GM19351 (cell line): ENCODE measurements at regions not wholly inside any gene's neighbourhood (a gene's known extent, or its start where the extent isn't known, plus 50 kb on each side); places are given as distances from the start of the nearest gene placed in this dataset.
"Not testable (repeated sequence)": the region's sequence is repeated elsewhere in the genome, so short reads cannot be mapped to it uniquely, and the experiment has no call there.

Experiments used
- ATAC-seq: cut with Tn5 transposase; IDR thresholded peaks from one replicate; pipeline ENCODE4 v1.9.1; 2021; ENCODE audit warnings: mild to moderate bottlenecking, moderate library complexity; ENCODE audit not compliant: unreplicated experiment

- no peak for ATAC-seq
Measured at GRCh38 chr3:194939949-194940770, 254.5 kb downstream of the FAM43A start.

GRCh38 chr3:194941360-194941955 is 255.8 kb downstream of the FAM43A start:
- ATAC-seq = no peak

GRCh38 chr3:194941956-194942511 is 256.4 kb downstream of the FAM43A start:
- ATAC-seq = no peak

- ATAC-seq = no peak
Measured at GRCh38 chr3:194944526-194944925, 258.8 kb downstream of the FAM43A start.

DNA sequence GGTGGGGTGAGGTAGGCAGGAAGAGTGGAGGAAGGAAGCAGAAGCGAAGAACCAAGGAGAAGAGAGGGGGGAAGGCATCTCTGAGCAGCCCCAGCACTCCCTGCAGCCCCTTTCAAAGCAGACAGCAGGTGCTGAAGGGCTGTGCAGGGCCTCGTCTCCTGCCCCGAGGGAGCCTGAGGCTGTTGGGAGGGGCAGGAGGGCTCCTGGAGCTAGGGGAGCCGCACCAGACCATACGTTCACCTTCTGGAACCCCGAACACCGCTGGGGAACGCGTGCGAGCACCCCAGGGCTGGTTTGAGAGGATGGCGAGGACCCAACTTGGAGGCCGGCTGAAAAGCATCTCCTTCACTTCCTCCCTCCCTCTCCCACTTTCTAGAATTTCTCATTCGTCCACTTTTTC is 259.8 kb downstream of the FAM43A start:
- no peak for ATAC-seq

DNA sequence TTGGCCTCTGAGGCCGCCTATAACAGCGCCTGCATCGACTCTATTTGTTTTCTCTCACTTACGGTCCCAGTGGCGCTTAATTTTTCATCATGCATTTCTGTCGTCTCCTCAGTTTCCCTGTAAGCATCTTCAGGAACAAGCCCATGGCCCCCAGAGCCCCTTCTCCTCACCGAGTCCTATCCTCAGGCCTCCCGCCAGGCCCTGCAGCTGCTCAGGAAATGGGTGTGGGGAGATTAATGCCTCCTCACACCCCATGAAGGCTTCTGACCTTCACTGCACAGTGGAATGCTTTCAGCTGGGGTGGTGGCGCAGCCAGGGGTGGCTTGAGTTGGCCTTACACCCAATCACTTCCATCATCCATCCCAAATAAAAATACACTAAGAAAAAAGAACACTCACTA is 260.4 kb downstream of the FAM43A start:
- ATAC-seq = no peak

- no peak for ATAC-seq
Measured at GRCh38 chr3:194949592-194949991, 263.9 kb downstream of the FAM43A start.

DNA sequence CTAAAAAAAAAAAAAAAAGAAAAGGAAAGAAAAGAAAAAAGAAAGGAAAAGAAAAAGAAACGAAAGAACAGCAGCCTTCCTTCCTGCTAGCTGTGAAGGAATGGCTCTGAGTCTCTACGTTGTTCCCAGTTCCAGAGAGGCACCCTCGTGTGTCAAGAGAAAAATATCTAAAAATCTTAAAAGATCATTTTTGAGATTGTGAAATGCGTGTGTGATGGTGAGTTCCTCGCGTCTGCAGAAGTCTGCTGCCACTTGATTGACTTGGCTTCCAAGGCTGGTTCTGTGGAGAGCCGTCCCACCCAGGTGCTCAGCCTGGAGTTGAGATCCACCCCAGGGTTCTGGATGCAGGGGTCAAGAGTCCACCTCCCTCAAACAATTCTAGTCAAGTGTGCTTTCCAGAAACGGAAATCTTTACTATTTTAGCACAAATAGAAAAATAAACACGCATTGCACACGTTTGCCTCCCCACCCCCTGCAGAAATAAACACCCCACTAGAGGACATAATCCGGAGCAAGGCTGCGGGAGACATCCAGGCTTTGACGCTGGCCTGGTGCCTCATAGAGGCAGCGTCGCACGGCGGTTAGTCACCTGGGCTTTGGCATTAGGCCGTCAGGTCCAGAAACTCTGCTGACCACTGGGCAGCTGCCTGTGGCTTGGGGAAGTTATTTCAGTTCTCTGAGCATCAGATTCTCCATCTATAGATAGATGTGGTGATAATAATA is 265.4 kb downstream of the FAM43A start:
- no peak for ATAC-seq

DNA sequence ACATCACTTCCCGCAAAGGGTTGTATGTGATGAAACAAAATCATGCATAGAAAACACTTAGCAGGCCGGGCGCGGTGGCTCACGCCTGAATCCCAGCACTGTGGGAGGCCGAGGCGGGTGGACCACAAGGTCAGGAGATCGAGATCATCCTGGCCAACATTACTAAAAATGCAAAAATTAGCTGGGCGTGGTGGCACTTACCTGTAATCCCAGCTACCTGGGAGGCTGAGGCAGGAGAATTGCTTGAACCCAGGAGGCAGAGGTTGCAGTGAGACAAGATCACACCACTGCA is 265.9 kb downstream of the FAM43A start:
- not testable (repeated sequence) for ATAC-seq

- ATAC-seq = no peak
Measured at GRCh38 chr3:194951931-194952582, 266.4 kb downstream of the FAM43A start.

- ATAC-seq = no peak
Measured at GRCh38 chr3:194952841-194953241, 267.2 kb downstream of the FAM43A start.

GRCh38 chr3:194953291-194953690 is 267.6 kb downstream of the FAM43A start:
- ATAC-seq = no peak

DNA sequence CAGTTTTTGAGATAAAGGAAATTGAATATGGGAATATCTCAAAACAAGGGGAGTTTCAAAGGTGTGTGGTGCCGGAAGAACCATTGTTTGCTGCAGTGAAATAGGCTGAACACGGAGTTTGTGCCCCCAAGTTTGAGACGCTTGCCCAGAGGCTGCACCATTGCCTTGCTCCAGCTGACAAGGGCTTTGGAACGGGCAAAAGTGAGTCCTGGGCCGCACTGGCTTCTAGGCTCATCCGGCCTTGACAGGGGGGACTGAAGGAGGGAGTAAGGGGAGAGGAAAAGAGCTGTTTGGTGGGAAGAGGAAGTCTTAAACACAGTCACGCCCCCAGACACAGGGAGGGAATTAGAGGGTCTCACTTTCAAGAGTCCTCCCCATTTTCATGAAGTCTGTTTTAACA is 269.9 kb downstream of the FAM43A start:
- ATAC-seq = no peak

DNA sequence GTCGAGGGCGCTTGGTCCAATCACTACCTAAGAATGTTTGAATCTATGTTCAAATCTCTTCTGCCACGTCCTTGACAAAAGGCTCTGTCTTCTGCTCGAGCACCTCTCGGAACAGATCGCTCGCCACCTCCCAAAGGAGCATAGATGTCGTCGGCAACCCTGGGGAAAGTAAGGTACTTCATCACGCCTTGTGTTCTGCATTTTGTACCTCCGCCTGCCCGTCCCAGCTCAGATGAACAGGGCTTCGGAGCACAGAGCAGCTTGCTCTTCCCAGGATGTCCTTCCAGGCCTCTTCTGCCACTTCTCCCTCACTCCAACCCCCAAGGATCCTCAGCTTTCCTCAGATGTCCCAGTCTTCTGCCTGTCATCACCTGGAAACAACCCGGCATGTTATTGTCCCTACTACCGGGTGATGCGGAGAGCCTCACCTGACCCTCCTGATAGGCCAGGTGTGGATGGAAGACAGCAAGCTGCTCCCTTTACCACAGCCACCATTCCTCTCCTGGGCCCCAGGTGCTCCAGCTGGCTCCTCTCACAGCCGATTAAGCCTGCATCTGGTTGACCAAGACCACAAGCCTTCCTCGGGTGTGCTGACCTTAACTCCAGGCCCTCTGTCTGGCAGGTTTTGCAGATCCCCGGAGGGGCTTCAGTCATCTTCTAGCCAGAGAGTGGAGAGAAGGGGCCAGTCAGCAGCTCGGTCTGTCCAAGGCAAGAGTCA is 270.5 kb downstream of the FAM43A start:
- ATAC-seq = no peak

GRCh38 chr3:194956697-194957396 is 271.2 kb downstream of the FAM43A start:
- no peak for ATAC-seq

- no peak for ATAC-seq
Measured at GRCh38 chr3:194957743-194958240, 272.1 kb downstream of the FAM43A start.

DNA sequence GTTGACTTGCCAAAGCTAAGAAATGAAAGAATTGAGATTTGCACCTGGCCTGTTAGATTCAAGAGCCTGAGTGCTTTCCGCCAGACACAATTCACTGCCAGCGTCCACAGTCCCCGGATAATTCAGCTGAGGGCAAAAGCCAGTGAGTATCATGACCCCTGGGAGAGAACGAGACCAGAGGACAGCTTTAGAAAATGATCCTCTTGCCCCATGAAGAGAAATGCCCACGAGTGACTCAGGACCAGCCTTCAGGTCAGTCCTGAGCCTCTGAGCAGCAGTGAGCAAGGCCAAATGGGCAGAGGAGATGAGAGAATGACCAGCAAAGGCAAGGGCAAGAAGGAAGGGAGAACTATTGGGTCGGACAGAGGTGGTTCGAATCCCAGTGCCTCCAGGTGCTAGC is 273.5 kb downstream of the FAM43A start:
- ATAC-seq = no peak

DNA sequence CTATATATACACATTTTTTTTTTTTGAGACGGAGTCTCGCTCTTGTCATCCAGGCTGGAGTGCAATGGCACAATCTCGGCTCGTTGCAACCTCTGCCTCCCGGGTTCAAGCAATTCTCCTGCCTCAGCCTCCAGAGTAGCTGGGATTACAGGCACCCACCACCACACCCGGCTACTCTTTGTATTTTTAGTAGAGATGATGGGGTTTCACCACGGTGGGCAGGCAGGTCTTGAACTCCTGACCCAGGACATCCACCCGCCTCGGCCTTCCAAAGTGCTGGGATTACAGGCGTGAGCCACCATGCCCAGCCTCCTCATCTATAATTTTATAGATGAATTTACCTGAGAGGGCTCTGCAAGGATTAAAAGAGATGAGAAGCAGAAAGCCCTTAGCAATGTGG is 274.0 kb downstream of the FAM43A start:
- not testable (repeated sequence) for ATAC-seq

- ATAC-seq = no peak
Measured at GRCh38 chr3:194960446-194961032, 274.9 kb downstream of the FAM43A start.
